Epithelial cell of proximal tubule (primary cell): ENCODE measurements at regions not wholly inside any gene's neighbourhood (a gene's known extent, or its start where the extent isn't known, plus 50 kb on each side); places are given as distances from the start of the nearest gene placed in this dataset.

Experiments
- DNase-seq: peaks from one replicate; pipeline ENCODE4 v3.0.0-alpha.2; 2011; ENCODE audit warnings: low read depth
- H3K4me3 ChIP-seq: 2 replicates; pipeline ENCODE4 v1.5.1; 2011; ENCODE audit warnings: low read depth, mild to moderate bottlenecking, low read length
- TF ChIP-seq, protein P1 (sequence below): conservative IDR thresholded peaks from 2 replicates; pipeline ENCODE4 v1.5.1; 2012; ENCODE audit warnings: low read depth, mild to moderate bottlenecking, low read length

DNA sequence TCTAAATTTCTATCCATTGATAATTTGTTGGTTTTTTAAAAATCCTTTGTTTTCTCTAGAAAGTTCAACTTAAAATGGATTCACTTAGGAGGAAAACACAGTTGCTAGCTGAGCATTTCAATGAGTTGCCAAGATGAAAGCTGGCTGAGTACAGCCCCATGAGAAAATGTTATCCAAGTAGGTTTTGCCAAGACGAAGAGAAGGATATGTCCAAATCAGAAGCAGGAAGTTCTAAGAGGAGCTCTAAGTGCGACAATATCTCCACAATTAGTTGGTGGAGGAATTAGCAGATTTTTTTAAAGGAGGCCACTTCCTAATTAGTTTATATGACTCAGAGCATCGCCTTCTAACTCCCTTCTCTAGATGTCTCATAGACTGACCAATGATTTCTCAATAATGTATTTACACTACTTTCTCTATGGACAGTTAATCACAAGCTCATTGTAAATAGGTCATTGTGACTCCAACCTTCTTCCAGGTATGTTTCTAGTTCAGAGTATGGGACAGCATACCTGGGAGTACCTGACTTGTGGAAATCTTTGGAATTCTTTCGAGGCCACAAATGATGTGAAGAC, 873.3 kb upstream of the SOX9 start:
- DNase-seq, result no peak
- no peak overlapping the region for H3K4me3 ChIP-seq
- TF ChIP-seq, protein P1, sequence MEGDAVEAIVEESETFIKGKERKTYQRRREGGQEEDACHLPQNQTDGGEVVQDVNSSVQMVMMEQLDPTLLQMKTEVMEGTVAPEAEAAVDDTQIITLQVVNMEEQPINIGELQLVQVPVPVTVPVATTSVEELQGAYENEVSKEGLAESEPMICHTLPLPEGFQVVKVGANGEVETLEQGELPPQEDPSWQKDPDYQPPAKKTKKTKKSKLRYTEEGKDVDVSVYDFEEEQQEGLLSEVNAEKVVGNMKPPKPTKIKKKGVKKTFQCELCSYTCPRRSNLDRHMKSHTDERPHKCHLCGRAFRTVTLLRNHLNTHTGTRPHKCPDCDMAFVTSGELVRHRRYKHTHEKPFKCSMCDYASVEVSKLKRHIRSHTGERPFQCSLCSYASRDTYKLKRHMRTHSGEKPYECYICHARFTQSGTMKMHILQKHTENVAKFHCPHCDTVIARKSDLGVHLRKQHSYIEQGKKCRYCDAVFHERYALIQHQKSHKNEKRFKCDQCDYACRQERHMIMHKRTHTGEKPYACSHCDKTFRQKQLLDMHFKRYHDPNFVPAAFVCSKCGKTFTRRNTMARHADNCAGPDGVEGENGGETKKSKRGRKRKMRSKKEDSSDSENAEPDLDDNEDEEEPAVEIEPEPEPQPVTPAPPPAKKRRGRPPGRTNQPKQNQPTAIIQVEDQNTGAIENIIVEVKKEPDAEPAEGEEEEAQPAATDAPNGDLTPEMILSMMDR, result no peak

DNA sequence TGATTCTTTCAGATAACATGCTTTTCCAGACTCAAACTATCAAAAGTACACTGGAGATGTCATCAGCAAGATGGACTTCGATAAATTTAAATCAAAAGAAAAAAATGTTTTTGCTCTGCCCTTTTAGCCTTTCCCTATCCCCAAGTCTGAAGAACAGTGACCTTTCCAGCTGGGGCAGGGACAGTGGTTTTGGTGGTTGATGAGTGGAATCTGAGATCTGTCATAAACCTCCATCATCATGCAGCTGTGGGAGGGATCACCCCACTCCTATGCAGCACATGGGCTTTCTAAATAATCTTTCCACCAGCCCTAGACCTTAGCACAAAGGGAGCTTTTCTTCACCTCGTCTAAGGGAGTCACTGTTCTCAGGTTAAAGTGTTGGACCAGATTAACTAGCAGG, 869.5 kb upstream of the SOX9 start:
- H3K4me3 ChIP-seq, result no peak overlapping the region
- no peak for DNase-seq

DNA sequence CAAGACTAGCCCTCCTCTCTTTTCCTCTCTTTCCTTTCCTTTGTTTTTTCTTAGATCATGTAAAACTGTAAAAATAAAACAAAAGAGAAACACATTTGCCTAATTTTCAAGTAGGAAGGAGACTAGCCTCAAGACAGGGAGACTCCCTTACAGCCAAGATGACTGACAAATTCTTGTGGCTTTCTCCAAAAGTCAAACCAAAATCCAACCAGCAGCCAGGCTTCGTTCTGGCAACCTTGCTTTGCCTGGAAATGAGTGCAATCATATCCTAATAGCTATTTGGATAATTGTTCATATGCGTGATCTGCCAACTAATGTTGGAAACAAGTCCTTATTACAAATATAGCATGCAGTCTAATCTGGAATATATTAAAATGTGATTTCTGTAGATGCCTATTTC, 868.9 kb upstream of the SOX9 start:
- no peak overlapping the region for H3K4me3 ChIP-seq
- TF ChIP-seq, protein P1, result no peak

More for the DNA sequence above, 869.5 kb upstream of the SOX9 start:
- TF ChIP-seq, protein P1, result no peak

GRCh38 chr17:71252436-71252835, 868.4 kb upstream of the SOX9 start:
- TF ChIP-seq, protein P1, result no peak
- no peak overlapping the region for H3K4me3 ChIP-seq
- no peak for DNase-seq

More for the DNA sequence above, 868.9 kb upstream of the SOX9 start:
- no peak for DNase-seq

DNA sequence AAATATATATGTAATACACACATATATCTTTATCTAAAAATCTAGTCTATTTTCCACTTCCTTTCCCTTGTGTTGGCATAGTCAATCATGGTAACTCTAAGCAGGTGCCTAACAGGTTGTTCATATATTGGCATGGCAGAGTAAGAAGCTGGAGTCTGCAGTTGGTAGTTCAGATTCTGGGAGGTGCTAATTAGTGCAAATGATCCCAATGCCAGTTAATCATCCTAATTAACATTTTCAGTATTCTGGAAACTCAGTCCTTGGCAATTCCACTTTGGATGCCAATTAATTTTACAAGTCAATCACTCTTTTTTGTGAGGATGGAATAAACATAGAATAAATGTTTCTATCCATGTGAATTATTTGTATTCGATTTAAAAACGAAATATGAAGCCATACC, 863.7 kb upstream of the SOX9 start:
- H3K4me3 ChIP-seq, result no peak overlapping the region
- no peak for DNase-seq
- TF ChIP-seq, protein P1, result no peak

DNA sequence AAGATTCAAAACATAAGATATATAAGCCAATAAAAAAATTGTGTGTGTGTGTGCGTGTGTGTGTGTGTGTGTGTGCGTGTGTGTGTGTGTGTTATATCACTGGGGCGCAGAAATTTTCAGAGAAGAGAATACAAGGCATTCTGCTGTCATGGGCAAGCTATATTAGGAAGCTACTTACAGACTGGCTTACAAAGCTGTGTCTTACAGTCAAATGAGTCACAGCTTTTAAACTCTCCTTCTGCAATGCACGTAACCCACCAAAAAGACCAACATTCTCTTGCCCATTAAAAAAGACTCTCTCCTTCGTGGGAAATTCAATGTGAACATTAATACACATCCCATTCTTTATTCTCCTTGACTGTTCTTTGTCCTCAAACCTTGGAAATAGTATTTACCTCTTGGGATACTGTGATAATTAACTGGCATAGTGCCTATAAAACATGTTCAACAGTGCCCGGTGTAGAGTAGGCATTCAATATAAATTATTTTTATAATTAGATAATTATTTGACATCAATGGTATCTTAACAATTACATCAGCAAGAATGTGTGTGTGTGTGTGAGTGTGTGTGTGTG, 860.4 kb upstream of the SOX9 start:
- no peak overlapping the region for H3K4me3 ChIP-seq
- TF ChIP-seq, protein P1, result no peak
- no peak for DNase-seq

- DNase-seq, result no peak
- TF ChIP-seq, protein P1, result no peak
- no peak overlapping the region for H3K4me3 ChIP-seq
These were observed 858.2 kb upstream of the SOX9 start for GRCh38 chr17:71262586-71262985.
